H1 (cell line): ENCODE measurements at regions not wholly inside any gene's neighbourhood (a gene's known extent, or its start where the extent isn't known, plus 50 kb on each side); places are given as distances from the start of the nearest gene placed in this dataset.

Experiments
- BACH1 ChIP-seq: IDR thresholded peaks from 2 replicates; pipeline ENCODE4 v1.6.1; 2012; ENCODE audit warnings: low read length, improper control_type of control experiment
- JUN ChIP-seq: IDR thresholded peaks from 2 replicates; pipeline ENCODE4 v1.6.1; 2011; ENCODE audit warnings: low read depth, mild to moderate bottlenecking, improper control_type of control experiment, low read length
- JUND ChIP-seq: IDR thresholded peaks from 2 replicates; pipeline ENCODE4 v1.6.1; 2011; ENCODE audit warnings: mild to moderate bottlenecking, improper control_type of control experiment, low read length
- POLR2AphosphoS5 ChIP-seq: IDR thresholded peaks from 2 replicates; pipeline ENCODE4 v1.6.1; 2011; ENCODE audit warnings: low read depth, low read length
- RAD21 ChIP-seq, 2 experiments: IDR thresholded peaks in 1 of 2; conservative IDR thresholded peaks in 1 of 2; 2 replicates each; pipeline ENCODE4 v1.6.1; 2011; ENCODE audit warnings: low read depth in 2 of 2, low read length in 2 of 2, improper control_type of control experiment in 1 of 2, inconsistent platforms in 1 of 2, mild to moderate bottlenecking in 1 of 2, moderate library complexity in 1 of 2
- SUZ12 ChIP-seq: fragments of 200-600 bp; sonication (generic); IDR thresholded peaks from 2 replicates; pipeline ENCODE4 v1.6.1; 2012; ENCODE audit warnings: mild to moderate bottlenecking, inconsistent platforms, low read length, moderate library complexity, mixed read lengths
- TAF7 ChIP-seq: optimal IDR thresholded peaks from 2 replicates; pipeline ENCODE3; 2011; ENCODE audit warnings: low read depth, mild to moderate bottlenecking, inconsistent platforms, low read length, moderate library complexity, borderline replicate concordance
- TBP ChIP-seq: IDR thresholded peaks from 2 replicates; pipeline ENCODE4 v1.6.1; 2011; ENCODE audit warnings: low read depth, low read length, improper control_type of control experiment
- ZNF274 ChIP-seq: IDR thresholded peaks from 2 replicates; pipeline ENCODE4 v1.7.0; 2012; ENCODE audit warnings: low read length, borderline replicate concordance; ENCODE audit errors: extremely low read depth
- TF ChIP-seq, protein P1 (sequence below): IDR thresholded peaks from 2 replicates; pipeline ENCODE4 v1.6.1; 2012; ENCODE audit warnings: inconsistent platforms
- TF ChIP-seq, protein P2 (sequence below), 3 experiments: IDR thresholded peaks; 1 replicate in 2 of 3; 2 replicates in 1 of 3; pipeline versions ENCODE4 v1.5.1 to v1.6.1; 2011; ENCODE audit warnings: low read length in 3 of 3, mild to moderate bottlenecking in 3 of 3, inconsistent platforms in 2 of 3, low read depth in 1 of 3, moderate library complexity in 1 of 3; ENCODE audit not compliant: insufficient read depth in 1 of 3; ENCODE audit errors: control extremely low read depth in 1 of 3
- TF ChIP-seq, protein P3 (sequence below): IDR thresholded peaks from 2 replicates; pipeline ENCODE4 v1.6.1; 2011; ENCODE audit warnings: low read depth, mild to moderate bottlenecking, low read length; ENCODE audit not compliant: insufficient read depth

- TF ChIP-seq ZNF274: no peak
- no peak for TF ChIP-seq POLR2AphosphoS5
- TF ChIP-seq, protein P1, sequence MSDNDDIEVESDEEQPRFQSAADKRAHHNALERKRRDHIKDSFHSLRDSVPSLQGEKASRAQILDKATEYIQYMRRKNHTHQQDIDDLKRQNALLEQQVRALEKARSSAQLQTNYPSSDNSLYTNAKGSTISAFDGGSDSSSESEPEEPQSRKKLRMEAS: no peak
- TF ChIP-seq, protein P2, sequence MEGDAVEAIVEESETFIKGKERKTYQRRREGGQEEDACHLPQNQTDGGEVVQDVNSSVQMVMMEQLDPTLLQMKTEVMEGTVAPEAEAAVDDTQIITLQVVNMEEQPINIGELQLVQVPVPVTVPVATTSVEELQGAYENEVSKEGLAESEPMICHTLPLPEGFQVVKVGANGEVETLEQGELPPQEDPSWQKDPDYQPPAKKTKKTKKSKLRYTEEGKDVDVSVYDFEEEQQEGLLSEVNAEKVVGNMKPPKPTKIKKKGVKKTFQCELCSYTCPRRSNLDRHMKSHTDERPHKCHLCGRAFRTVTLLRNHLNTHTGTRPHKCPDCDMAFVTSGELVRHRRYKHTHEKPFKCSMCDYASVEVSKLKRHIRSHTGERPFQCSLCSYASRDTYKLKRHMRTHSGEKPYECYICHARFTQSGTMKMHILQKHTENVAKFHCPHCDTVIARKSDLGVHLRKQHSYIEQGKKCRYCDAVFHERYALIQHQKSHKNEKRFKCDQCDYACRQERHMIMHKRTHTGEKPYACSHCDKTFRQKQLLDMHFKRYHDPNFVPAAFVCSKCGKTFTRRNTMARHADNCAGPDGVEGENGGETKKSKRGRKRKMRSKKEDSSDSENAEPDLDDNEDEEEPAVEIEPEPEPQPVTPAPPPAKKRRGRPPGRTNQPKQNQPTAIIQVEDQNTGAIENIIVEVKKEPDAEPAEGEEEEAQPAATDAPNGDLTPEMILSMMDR (IDR thresholded peaks at IDR 0.05; ENCODE audit: control extremely low read depth in 1 of 3, insufficient read depth in 1 of 3, low read depth in 1 of 3, low read length in 3 of 3): no peak
- TF ChIP-seq JUN: no peak
- no peak for TF ChIP-seq TBP
- TF ChIP-seq SUZ12: no peak
- no peak for TF ChIP-seq TAF7
- TF ChIP-seq, protein P3, sequence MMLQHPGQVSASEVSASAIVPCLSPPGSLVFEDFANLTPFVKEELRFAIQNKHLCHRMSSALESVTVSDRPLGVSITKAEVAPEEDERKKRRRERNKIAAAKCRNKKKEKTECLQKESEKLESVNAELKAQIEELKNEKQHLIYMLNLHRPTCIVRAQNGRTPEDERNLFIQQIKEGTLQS: no peak
- TF ChIP-seq JUND: no peak
- TF ChIP-seq BACH1: no peak
- TF ChIP-seq RAD21 (IDR thresholded peaks at IDR 0.05 in 1 of 2, conservative IDR thresholded peaks at IDR 0.05 in 1 of 2; ENCODE audit: low read depth in 2 of 2, low read length in 2 of 2): no peak
These were observed 173.6 kb downstream of the ISL1 start for GRCh38 chr5:51556833-51557232.
